HG03342 (cell line): ENCODE measurements at regions not wholly inside any gene's neighbourhood (a gene's known extent, or its start where the extent isn't known, plus 50 kb on each side); places are given as distances from the start of the nearest gene placed in this dataset.
A peak's percentile ranks its signal among the peaks of the same experiment; 100 is the strongest.
"Not testable (repeated sequence)": the region's sequence is repeated elsewhere in the genome, so short reads cannot be mapped to it uniquely, and the experiment has no call there.

ENCODE experiments used
- ATAC-seq: cut with Tn5 transposase; IDR thresholded peaks from one replicate; pipeline ENCODE4 v1.9.1; 2021; ENCODE audit warnings: mild to moderate bottlenecking, moderate library complexity; ENCODE audit not compliant: unreplicated experiment

DNA sequence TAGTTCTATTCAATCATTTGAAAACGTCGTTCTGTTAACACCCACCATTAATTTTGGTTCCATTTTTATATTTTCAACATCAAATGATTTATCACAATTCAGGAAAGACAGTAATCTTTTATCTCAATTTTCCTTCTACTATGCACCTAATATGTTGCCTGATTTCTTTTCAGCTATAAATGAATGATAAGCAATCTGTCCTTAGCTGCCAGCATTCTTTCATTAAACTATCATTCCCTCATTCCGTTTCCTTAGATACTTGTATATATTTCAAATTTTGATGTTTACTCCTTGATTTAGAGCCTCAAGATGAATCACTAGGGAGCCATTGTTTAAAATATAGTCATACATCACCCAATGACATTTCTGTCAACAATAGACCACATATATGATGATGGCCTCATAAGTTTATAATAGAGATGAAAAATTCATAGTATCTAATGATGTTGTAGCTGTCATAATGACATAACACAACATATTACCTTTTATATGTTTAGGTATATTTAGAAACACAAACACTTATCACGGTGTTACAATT lies 661.7 kb downstream of the IPMK start:
- no peak for ATAC-seq

DNA sequence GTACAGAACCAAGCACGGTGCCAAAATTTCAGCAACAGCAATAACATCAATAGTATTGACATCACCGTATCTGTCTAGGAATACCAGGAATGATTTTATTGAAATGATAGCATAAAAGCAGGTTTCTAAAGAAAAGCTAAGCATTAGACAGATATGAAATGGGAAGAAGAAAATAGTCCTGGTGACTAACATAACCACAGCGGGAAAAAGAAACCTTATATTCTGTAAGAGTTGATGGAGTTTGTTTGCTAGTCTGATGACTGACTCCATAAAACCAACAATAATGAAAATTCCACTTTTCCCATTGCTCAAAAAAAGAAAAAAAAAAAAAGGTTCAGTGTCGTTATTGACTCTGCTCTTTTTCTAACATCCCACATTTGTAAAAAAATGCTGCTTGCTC lies 668.3 kb downstream of the IPMK start:
- no peak for ATAC-seq

DNA sequence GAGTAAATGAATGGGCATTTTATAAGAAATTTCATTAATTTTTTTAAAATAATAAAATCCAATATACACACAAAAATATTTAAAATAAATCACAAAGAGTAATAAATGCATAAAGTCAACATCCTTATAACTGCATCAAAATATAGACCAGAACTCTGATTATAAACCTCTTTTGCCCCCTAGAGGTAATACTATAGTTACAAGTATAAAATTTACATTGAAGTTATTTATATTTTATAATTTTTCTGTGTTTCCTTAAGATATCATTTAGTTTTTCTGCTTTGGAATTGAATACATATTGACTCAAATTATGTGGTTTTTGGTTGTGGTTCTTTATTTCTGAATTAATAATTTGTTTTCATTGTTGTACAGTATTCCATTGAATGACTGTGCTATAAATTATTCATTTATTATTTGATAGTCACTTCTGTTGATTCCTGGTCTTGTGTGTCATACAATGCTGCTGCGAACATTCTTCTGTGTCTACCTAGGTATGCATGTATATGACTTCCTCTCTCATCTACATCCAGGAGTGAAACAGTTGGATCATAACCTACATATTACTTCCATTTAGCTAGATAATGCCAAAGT lies 673.6 kb downstream of the IPMK start:
- ATAC-seq = no peak

DNA sequence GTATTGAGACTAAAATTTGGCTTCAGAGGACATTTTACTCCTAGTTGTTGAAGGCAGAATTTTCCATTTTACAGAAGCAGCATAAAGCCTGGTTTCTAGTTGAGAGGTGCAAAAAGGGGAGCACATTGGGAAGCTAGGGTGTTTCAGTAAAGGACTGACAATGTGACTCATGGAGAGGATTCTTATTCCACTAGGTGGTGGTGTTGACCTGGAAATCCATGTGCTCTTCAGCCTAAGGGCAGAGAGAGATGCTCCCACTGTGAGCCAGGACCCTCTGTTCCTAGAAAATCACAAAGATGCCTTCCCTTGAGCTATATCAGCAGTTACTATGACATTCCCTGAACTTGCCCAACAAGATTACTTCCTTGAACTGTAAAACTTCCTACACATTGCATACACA lies 687.8 kb downstream of the IPMK start:
- peak; percentile 65 for ATAC-seq

DNA sequence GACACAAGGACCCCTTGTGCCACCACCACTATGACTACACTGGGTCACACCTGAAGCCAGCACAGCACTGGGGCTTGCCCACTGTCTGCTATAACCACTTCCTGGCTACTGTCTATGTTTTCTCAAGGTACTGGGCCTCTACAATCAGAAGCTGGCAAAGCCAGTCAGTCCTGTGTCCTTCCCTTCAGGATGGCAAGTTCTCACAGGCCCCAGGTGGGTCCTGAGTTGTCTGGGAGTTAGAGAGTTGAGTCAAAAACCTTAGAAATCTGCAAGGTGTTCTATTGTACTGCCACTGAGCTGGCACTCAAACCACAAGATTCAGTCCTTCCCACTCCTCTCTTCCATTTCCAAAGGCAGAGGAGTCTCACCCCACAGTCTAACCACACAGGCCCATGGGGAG lies 705.5 kb downstream of the IPMK start:
- no peak for ATAC-seq

DNA sequence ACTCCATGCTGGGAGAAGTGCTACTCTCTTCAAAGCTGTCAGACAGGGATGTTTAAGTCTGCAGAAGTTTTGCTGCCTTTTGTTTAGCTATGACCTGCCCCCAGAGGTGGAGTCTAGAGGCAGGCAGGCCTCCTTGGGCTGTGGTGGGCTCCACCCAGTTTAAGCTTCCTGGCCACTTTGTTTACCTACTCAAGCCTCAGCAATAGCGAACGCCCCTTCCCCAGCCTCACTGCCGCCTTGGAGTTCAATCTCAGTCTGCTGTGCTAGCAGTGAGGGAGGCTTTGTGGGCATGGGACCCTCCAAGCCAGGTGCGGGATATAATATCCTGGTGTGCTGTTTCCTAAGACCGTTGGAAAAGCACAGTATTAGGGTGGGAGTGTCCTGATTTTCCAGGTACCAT lies 715.9 kb downstream of the IPMK start:
- ATAC-seq = not testable (repeated sequence)

DNA sequence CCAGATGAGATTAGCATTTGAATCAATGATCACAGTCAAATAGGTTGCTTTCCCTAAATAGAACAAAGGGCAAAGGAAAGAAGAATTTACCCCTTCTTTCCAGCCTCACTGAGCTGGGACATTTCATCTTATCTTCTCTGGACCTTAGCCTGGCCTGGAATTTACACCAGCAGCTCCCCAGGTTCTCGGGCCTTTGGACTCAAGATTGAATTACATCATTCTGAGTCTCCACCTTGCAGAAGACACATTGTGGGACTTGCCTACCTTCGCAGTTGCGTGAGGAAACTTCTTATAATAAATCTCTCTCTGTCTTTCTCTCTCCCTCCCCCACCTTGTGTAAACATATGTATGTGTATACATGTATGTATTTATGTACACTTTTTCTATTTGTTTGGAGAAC lies 732.4 kb downstream of the IPMK start:
- ATAC-seq = no peak

DNA sequence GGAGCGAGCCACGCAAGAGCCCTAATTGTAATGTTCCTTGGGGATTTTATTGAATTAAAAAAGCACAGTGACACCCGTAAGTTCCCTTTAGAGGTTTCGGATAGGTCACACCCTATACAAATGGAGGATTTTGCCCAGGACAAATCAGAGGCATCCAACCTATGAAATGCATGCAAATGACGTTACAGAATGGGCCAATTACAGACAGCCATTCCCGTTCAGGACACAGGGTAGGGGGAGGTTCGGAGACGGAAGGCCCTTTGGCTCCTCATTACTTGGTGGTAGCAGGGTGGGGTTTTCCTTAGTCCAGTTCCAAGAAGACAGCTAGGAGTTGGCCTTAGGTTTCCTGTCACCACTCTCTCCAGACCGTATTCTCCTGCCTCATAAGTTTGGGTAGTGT lies 754.1 kb downstream of the IPMK start:
- no peak for ATAC-seq

DNA sequence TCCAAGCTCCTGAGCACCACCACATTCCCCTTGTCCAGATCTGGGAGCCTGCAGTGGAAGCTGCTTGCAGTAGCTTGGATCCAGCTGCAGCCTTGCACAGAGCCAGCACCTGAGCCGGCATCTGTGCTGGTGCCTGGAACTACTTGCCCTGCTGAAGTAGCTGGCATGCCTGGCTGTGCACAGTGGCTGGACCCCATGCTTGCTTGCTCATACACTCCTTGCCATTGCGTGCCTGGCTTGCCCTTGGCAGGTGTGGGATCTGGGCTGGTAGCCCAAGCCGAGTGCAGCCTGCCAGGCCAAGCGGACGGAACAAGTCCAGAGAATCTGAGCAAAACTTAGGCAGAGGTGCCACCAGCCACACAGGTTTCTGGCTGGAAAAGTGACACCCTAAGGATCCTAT lies 759.9 kb downstream of the IPMK start:
- no peak for ATAC-seq

DNA sequence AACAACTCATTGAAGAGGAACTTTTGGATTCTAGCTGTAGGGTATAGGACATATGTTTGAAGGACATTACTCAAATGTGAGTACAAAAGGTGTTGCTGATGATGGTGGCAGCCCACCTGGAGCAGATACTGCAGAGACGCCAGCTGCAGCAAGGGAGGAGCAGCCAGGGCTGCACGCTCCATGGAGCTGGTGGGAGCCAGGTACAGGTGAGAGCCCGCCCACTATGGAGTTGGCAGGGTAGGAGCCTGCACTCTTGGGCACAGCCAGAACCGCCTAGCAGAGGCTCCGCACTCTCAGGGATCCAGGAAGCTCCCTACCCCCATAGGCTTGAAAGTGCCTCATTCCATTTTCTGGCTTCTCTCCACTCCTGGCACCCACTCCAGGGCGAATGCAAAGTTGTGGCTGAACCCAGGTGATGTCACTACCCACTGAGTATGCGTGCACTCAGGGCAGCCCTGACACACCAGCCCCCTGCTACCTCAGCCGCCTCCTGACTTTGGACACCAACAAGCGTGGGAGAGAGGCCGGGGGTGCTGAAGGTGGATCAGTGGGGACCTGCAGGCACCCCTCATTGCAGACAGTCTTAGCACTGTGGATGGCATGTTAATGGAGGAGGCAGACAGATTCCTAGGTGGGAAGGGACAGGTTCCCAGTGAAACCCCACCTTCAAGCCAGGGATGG lies 761.1 kb downstream of the IPMK start:
- ATAC-seq = no peak

DNA sequence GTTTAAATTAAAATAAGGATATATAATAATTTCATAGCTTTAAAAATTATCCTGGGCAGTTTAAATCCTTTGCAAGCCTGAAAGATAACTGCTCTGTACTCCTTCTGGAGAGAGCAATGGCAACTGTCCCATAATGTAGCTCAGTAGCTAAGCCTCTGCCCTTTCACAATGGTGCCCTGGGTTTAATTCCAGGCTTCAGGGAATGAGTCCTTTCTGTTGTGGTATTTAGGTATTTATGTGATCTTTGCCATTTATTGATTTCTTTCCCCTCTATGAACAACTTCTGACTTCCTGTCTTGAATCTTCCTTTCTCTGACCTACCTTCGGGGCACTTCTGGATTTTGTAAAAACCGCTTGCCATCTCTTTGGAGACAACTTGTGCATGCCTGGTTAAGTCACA lies 773.2 kb downstream of the IPMK start:
- ATAC-seq = no peak

DNA sequence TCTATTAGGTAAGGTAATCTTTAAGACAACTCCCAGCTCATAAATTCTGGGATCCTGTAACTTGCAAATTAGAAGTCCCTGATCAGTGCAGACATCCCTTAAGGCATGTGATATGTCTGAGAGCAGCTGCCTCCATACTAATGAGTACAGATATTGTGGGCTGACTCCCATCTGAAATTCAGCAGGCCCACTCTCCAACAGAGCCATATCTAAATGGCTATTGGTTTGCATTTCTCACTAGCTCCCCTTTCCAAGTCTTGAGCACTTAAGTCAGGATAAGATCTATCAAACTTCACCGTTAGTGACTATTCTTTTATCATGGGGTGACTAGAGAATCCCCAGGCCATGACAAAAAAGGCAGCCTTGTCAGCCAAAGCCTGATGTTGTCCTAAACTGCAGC lies 785.4 kb downstream of the IPMK start:
- no peak for ATAC-seq

DNA sequence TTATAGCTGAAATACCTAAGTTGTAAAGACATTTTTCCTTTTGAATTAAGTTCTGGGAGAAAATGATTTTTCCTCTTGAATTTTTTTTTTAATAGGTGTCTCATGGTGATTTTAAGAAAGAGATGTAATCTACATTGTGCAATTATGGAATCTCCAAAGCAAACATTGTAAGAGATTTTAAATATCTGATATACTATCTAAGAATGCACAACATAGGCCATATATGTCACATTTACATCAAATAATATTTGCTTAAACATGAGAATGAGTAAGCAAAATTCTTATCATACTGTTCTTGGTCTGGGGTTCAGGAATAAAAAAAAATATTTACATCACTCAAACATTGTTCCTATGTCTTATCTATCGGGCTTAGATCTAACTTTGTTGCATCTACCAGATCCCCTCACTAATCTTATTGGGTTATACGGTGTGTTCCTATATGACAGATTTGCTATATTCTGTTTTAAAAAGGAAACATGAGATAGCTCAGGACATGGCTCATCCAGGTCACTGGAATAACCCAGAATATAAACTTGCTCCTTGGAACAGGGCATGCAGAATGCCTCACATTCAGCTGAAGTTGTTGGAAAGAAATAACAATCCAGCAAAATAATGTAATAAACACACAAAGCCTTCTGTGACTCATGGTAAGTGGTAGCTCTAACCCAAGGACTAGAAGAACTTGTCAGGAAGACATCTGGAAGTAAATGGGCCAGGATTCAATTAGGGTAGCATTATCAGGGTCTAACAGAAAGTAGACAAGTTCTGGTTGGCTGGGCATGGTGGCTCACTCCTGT lies 794.7 kb downstream of the IPMK start:
- no peak for ATAC-seq

DNA sequence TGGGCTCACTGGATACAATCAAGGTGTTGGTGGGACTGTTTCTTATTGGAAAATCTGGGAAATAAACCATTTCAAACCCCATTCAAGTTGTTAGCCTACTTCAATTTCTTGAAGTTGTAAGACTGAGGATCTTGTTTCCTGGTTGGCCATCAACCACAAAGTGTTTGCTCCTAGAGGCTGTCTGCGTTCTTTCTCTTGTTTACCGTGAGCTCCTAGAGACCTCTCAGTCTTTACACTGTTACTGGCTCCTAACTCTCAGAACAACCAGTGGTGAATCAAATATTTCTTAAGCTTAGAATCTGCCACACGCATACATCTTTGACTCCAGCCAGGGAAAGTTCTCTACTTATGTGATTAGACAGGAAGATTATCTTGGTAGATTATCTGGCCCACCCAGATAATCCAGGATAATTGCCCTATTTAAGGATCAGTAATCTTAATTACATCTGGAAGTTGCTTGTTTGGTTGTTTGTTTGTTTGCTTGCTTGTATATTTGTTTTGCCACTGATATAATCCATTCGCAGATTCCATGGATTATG lies 798.7 kb downstream of the IPMK start:
- no peak for ATAC-seq

DNA sequence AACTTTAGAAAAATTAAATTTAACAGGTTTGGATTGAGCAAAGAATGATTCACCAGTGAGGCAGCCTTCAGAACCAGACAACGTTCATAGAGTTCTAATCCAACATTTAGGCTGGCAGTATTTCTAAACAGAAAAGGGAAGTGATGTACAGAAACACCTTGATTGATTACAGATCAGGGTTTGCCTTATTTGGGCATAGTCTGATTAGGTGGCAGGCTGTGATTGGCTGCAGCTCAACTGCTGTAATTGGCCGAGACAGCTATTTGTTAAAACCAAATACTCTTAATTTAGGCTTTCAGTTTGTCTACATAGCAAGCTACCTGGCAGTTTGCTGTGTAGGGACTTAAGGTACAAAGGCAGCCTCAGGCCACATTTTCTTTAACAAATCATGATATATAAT lies 802.5 kb downstream of the IPMK start:
- no peak for ATAC-seq

DNA sequence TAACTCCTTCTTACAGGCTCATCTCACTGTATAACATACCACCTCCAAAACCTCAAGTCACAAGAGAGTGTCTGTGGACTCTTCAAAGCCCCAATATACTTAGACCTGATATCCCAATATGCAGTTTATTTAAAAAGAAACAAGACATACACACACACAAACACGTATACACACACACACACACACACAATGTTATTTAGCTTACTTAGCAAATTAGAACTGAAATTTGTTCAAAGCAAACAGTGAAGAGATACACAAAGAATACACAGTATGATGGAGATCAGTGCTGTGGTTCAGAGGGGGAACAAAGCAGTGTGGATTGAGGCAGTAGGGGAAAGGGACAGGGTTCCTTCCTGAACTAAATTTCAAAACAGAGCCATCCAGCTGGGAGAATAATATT lies 807.2 kb downstream of the IPMK start:
- no peak for ATAC-seq

DNA sequence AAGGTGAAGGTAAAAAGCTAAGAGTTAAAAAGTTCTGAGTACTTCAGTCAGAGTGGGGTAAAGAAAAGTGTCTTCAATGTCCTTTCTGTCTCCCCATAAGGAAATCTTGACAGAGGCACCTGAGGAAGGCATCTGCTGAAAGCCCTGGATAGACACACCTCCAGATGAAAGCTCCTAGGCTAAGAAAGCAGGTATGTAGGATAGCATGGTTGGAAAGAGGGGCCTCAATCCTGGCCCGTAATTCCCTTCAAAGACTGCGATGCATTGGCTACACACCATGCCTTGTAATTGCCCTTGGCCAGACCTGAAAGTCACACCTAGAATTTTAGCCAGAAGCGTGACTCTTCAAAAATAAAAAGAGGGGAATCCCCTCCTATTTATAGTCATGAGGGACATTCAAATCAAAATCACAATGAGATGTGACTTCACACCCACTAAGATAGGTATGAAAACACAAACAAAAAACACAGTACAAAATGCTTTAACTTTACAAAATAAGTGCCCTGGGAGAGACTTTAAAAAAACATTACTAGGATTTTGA lies 809.7 kb downstream of the IPMK start:
- ATAC-seq = no peak

DNA sequence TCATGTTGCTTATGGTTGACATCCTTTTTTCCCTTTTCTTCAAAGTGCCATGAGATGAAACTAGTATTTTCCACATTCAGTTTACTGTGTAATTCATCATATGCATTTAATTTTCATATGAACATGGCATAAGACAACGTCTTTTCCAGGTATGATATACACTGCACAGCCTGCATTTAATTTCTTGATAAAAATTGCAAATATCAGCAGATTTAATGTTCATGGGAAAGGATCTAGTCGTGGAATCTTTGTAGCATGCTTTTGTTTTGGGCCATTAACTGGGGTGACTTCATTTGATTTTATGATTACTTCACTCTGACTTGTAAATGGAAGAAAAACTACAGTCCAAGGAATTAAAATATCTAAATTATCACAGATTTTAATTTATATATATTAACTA lies 837.3 kb downstream of the IPMK start:
- ATAC-seq = no peak

DNA sequence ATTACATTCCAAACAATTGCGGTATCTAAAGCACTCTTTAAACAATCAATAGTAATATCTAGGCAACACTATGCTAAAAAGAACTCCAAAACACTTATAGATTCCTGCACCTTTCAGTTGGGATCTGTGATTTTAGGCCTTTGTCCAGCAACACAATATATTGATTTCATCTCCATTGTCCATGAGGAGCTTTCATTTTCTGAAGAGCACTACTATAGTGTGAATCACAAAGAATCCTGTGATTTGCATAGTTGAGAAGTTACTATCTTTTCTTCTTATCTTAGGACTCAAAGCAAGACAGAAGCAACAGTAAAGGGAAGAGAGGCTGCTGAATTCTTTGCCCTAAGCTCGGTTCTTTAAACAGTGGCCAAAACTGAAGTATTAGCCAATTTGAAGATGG lies 846.8 kb downstream of the IPMK start:
- no peak for ATAC-seq

DNA sequence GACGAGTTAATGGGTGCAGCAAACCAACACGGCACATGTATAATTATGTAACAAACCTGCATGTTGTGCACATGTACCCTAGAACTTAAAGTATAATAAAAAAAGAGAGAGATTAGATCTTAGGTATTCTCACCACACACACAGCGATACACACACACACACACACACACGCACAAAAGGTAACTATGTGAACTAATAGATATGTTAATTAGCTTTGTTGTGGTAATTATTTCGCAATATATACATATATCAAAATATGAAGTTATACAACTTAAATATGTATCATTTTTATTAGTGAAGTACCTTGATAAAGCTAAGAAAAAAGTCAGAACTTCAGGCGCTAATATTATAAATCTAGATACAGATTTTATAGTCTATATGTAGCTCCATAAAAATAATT lies 849.2 kb downstream of the IPMK start:
- ATAC-seq = no peak

DNA sequence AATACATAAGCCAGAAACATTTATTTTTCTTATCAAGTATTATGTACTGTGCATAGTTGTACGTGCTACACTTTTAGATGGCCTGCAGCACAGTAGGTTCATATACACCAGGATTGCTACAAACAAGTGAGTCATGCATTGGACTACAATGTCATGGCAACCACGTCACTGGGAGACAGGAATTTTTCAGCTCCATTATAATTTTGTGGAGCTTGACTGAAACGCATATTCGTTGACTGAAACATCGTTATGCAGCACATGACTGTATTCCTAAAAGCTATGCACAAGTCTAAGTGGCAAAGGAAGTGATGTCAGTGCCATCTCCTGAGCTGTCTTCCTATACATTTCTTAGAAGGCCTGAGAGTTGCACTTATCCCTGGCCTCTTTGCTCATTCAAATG lies 871.8 kb downstream of the IPMK start:
- ATAC-seq = no peak

DNA sequence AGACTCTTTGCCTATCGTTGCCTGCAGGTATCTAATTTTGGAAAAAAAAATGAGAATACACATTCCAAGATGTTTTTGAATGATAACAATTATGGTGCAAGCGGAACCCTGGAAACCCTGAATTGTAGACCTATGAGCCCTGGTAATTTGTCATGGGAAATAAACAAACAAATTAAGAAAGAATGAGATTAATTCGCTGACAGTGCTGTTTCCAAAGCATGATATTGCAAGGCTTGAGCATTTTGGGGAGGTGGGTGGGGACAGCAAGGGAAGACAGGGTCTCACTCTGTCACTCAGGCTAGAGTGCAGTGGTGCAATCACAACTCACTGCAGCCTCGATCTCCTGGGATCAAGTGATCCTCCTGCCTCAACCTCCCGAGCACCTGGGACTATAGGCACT lies 900.3 kb downstream of the IPMK start:
- no peak for ATAC-seq
